AG08396 (cell line): ENCODE measurements at regions not wholly inside any gene's neighbourhood (a gene's known extent, or its start where the extent isn't known, plus 50 kb on each side); places are given as distances from the start of the nearest gene placed in this dataset.

Source experiments
- DNase-seq: peaks from one replicate; pipeline ENCODE4 v3.0.0; 2012; ENCODE audit warnings: low spot score, mixed read lengths

- DNase-seq = no peak
These were observed 435.1 kb upstream of the MARCKS start for GRCh38 chr6:113421997-113422396.

- no peak for DNase-seq
These were observed 433.2 kb upstream of the MARCKS start for GRCh38 chr6:113423956-113424355.

- no peak for DNase-seq
These were observed 431.0 kb upstream of the MARCKS start for GRCh38 chr6:113425977-113426660.

GRCh38 chr6:113427617-113428016 is 429.5 kb upstream of the MARCKS start:
- DNase-seq = no peak

- no peak for DNase-seq
These were observed 428.4 kb upstream of the MARCKS start for GRCh38 chr6:113428702-113429101.

- no peak for DNase-seq
These were observed 424.4 kb upstream of the MARCKS start for GRCh38 chr6:113432521-113433334.

- peak; percentile 56 for DNase-seq
These were observed 423.7 kb upstream of the MARCKS start for GRCh38 chr6:113433335-113433991.

- DNase-seq = no peak
These were observed 422.5 kb upstream of the MARCKS start for GRCh38 chr6:113434641-113435040.

GRCh38 chr6:113437566-113437965 is 419.6 kb upstream of the MARCKS start:
- no peak for DNase-seq

- no peak for DNase-seq
These were observed 417.3 kb upstream of the MARCKS start for GRCh38 chr6:113439866-113440265.

GRCh38 chr6:113442040-113442439 is 415.1 kb upstream of the MARCKS start:
- DNase-seq = no peak

GRCh38 chr6:113445201-113445600 is 411.9 kb upstream of the MARCKS start:
- DNase-seq = no peak

GRCh38 chr6:113447088-113447831 is 409.9 kb upstream of the MARCKS start:
- peak; percentile 44 for DNase-seq

GRCh38 chr6:113449051-113449450 is 408.1 kb upstream of the MARCKS start:
- no peak for DNase-seq

- no peak for DNase-seq
These were observed 407.1 kb upstream of the MARCKS start for GRCh38 chr6:113450061-113450465.

GRCh38 chr6:113451049-113451448 is 406.1 kb upstream of the MARCKS start:
- no peak for DNase-seq

GRCh38 chr6:113457198-113457597 is 399.9 kb upstream of the MARCKS start:
- DNase-seq = peak; percentile 58

- no peak for DNase-seq
These were observed 399.4 kb upstream of the MARCKS start for GRCh38 chr6:113457751-113458150.

- DNase-seq = no peak
These were observed 398.7 kb upstream of the MARCKS start for GRCh38 chr6:113458368-113459010.

GRCh38 chr6:113461153-113461932 is 395.8 kb upstream of the MARCKS start:
- DNase-seq = no peak

- DNase-seq = no peak
These were observed 392.6 kb upstream of the MARCKS start for GRCh38 chr6:113464536-113464935.
